ENCODE measurements at regions not wholly inside any gene's neighbourhood (a gene's known extent, or its start where the extent isn't known, plus 50 kb on each side); places are given as distances from the start of the nearest gene placed in this dataset.
A peak's percentile ranks its signal among the peaks of the same experiment; 100 is the strongest.

DNA sequence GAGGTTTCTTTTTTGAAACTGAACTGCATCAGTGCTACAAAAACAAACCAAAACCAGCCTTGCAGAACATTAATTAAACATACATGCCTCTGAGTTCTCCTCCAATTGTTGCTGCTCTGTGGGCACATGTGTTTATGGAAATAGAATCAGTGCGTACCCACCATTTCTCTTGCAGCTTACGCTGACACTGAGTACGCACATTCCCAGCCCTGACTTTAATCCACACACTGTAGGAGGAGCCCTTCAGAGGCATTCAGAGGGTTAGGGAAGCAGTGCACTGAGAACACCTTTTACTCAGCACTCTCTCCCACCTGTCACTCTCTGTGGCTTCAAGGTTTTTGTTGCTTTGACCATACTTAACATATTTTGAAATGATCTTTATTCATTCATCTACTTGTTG, 250.5 kb upstream of the PWP1 start:
- DNase-seq (ENCODE audit: insufficient read length, low spot score): no peak

DNA sequence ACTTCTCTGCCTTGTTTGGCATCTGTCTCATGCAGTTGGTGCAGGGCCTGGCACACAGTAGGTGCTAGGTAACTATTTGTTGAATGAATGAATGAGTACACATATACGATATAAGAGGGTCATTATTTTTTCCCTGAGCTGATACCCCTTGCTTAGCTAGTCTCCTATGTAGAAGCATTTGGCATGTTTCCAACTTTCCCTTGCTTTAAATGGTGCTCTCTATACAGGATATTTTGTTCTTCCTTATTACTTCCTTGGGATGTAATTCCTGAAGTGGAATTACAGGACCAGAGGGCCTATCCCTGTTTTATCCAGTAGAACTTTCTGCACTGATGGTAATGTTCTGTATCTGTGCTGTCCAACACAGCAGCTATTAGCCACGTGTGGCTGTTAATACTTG, 250.1 kb upstream of the PWP1 start:
- no peak for DNase-seq (ENCODE audit: insufficient read length, low spot score)
- FAIRE-seq: no peak

More for the DNA sequence above, 250.5 kb upstream of the PWP1 start:
- no peak for FAIRE-seq

DNA sequence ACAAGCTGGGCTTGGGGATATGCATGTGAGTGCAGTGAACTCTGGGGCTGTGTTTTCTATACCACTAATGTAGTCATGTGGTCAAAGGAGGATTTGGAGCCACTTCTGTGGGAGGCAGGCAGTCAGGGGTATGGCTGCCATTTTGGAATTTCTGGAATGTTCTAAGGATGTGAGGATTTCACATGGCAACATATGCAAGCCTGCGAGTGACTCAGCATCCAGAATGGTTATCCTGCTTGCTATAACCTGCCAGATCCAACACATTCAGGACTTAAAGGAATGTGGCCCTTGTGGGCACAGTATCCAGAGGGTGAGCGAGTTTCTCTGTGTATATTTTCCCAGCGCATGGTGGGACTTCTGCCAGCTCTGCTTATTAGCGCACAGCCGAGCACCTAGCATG, 249.2 kb upstream of the PWP1 start:
- no peak for FAIRE-seq
- peak; percentile 39 for DNase-seq (ENCODE audit: insufficient read length, low spot score)

DNA sequence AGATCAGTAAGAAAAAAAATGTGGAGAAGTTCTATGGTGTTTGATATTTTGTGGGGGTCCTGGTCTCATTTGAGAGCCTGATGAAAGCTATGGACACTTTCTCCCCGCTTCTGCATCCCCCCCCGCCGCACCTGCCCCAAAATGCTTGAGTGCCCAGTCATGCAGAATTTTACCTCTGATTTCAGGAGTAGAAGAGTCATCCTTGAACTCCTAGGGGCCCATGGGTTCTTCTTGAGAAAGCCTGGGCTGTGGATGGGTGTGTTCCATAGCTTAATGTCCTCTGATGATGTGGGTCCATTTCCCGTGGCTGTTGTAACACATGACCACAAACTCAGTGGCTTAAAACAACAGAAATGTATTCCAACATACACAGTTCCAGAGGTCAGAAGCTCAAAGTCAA, 248.8 kb upstream of the PWP1 start:
- FAIRE-seq (no peak), DNase-seq (ENCODE audit: insufficient read length, low spot score) (no peak)

DNA sequence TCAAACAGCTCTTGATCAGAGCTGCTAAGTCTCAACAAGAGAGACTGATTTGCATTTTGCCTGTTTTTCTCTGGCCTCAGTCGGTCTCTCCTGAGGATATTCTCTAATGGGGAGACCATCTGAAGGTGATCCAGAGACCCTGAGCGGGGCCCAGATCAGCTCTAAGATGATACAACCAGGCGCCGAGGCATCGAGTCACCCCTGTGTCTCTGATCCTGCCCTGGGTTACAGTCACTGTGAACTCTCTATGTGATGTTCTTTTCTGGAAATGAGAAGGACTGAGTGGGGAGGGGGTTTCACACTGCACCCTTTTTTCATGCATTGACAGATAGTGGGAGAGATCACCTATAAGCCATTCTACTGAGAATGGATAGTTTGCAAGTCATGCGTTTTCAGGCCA, 247.6 kb upstream of the PWP1 start:
- FAIRE-seq: no peak

DNA sequence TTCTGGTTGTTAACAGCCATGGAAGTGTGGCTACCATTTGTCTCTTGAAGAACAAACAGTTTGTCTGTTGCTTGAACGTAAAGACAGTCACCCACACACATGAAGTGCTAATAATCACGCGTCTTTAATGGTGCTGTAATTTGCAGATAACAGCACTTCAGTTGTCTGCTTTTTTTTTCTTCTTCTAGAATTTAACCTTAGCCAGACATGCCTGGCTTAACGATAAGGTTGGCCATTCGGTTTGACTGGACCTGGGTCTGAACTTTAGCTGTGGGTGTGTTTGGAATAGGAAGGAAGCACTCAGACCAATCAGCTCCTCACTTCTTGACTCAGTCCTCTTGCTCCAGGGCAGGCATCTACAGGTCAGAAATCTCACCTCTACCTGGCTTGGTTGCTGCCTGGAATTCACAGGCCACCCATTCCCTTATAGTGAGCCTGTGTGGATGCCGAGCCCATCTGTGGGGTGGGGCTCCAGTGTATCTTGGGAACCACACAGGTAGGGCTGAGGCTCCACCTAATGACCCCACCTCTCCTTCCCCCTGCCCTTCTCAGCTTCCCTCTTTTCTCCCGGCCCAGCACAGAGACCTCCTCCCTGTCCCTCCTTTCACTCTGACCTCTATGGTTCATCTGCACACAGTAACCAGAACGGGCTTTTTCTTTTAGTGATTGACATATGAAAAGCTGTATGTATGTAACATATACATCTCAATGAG, 246.4 kb upstream of the PWP1 start:
- FAIRE-seq (no peak), DNase-seq (ENCODE audit: insufficient read length, low spot score) (no peak)

More for the DNA sequence above, 247.6 kb upstream of the PWP1 start:
- no peak for DNase-seq (ENCODE audit: insufficient read length, low spot score)

DNA sequence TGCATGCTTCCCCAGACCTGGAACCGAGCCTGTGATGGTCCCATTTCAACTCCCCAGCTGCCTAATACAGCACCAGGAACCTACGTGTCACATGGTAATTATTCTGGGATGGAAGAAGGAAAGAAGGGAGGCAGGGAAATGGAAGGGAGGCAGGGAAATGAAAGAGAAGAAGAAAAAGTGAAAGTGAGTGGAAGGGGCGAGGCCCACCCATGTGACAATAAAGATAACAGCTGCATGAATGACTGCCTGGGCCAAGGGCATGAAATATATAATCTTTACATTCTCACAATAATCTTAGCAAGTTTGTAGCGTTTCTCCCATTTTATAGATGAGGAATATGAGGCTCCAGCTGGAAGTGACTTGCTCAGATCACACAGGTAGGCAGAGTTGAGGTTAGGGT, 245.0 kb upstream of the PWP1 start:
- DNase-seq (ENCODE audit: insufficient read length, low spot score) (no peak), FAIRE-seq (no peak)

DNA sequence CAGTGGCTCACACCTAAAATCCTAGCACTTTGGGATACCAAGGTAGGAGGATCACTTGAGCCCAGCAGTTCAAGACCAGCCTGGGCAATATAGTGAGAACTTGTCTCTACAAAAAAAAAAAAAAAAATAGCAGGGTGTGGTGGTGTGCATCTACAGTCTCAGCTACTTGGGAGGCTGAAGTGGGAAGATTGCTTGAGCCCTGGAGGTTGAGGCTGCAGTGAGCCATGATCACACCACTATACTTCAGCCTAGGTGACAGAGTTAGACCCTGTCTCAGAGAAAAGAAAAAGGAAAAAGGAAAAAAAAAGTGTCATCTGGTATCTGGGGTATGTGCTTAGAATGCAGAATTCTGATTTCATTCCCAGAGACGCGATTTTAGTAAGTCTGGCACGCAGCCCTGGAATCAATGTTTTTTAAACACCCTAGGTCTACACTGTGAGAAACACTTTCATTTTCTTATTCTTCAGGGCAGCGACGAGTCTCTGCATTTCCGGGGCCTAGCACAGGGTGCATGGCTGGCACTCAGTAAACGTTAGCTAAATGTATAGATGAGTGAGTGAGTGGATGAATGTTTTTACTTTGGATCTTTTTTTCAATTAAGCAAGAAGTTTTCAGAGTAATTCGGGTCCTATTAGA, 243.8 kb upstream of the PWP1 start:
- FAIRE-seq (no peak), DNase-seq (ENCODE audit: insufficient read length, low spot score) (no peak)

DNA sequence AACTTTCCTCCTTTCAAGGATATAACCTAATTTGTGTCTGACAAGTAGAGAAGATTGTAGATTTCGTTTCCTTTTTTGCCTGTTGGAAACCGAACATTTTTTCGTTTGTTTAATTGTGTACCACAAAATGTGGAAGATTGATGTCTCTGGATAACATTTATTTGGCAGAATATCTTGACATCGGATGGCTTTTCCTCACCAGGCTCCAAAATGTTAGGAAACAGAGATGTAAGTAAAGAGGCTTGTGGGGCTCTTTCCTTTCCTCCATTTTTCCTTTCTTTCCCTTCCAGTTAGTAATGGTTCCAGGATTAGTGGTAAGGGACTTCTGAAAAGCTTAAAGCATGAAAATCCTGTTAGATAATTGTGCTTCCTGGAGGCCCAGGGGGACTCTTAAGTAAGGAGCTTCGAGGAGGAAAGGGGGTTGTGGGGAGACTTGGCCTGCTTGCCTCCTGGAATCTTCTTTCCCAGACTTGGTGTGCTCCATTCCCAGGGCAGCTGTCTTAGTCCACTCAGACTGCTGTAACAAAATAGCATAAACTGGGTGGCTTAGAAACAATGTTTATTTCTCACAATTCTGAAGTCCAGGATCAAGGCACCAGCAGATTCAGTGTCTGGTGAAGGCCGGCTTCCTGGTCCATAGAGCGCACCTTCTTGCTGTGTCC, 243.1 kb upstream of the PWP1 start:
- no peak for FAIRE-seq
- DNase-seq (ENCODE audit: insufficient read length, low spot score): no peak

DNA sequence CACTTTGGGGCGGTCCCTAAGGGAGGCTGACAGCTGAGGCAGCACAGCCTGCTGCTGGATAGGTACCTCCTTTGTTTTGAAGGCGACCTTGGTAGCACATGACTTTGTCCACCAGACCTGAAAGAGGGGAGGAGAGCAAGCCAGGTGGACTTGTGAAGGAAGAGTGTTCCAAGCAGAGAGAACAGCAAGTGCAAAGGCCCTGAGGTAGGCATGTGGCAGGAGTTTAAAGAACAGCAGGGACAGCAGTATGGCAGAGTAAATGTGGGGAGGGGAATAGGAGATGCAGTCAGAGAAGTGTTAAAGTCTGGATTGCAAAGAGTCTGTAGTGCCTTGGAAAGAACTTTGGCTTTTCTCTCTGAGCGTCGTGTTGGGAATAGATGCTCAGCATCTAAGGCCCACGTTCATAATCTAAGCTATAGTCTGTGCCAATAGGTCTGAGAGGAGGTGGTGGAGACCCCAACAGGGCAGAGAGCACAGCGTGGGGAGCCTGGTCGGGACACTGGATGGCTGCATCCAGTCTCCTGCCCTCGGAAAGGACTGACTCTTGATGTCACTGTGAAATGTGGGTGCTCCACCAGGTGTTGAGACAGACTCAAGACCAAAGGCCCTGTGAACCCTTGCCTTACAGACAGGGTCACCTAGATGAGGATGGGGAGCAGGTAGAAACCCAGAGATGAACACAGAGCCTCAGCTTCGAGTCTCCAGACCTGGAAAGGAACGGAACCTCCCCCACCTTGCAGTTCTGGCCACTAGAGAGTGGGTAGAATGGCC, 242.1 kb upstream of the PWP1 start:
- DNase-seq (ENCODE audit: insufficient read length, low spot score) (no peak), FAIRE-seq (no peak)

DNA sequence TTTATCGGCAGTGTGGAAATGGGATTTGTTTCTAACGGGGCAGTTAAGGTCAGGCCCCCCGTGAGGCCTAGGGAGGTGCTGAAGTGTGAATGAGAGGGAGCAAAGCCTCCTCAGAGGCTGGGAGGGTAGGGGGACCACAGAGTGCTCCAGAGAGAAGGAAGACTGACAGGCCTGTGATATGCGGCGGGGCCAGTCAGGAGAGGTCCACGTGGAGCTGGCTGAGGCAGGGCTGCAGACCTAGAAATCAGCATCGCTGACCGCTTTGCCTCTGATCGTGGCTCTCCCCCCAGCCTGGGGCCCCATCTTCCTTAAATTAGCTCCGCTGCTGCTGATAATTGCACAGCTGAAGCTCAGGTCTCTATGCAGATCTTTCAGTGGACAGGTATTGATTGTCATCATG, 240.8 kb upstream of the PWP1 start:
- DNase-seq (ENCODE audit: insufficient read length, low spot score) (no peak), FAIRE-seq (no peak)

DNA sequence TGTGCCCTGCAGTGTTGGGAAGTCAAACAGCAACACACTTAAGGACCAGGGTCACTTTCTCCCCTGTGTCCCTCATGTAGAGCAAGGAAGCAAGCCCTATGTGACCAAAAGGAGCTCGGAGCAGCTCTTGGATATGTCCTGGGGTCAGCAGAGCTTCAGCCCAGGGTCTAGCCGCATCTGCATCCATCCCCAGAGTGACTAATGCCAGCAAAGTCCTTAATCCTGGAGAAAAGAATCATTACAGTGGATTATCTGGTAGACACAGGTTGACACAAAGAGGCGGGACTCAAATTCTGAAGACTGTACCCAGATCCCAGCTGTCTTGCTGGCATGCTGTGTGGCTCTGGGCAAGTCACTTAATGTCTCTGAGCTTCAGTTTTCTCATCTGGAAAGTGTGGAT, 239.1 kb upstream of the PWP1 start:
- FAIRE-seq (no peak), DNase-seq (ENCODE audit: insufficient read length, low spot score) (no peak)

DNA sequence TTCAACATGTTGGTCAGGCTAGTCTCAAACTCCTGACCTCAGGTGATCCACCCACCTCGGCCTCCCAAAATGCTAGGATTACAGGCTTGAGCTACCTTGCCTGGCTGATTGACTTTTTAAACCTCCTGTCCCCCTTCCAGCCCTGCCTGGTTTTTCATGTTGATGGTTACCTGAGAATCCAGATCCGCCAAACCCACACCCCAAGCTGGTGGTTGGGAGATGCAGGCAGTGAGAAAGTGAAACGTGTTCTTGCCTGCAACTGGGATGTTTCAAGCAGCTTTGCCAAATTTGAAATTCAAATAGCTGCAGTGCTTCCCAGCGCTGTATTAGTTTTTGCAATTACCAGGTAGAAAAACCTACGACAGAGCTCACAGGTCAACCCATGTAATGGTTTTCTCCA, 238.3 kb upstream of the PWP1 start:
- no peak for FAIRE-seq
- DNase-seq (ENCODE audit: insufficient read length, low spot score): no peak

DNA sequence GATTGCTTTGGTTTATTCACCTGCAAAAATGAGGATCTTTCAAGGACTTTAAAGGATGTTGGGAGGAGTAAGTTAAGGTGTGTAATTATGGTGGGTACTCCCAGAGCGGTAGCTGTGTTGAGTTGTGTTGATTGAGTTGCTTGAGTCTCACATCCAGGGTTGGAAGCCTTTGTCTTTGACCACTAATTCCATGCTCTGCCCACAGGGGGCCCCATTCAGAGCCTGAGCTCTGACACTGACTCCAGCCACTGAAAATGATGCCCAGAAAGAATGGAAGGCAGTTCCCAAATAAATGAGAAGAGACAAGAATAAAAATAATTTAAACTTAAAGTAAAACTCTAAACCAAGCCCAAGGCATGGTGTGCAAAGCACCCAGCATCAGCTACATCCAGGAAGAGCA, 237.4 kb upstream of the PWP1 start:
- peak; percentile 9 for DNase-seq (ENCODE audit: insufficient read length, low spot score)
- no peak for FAIRE-seq

DNA sequence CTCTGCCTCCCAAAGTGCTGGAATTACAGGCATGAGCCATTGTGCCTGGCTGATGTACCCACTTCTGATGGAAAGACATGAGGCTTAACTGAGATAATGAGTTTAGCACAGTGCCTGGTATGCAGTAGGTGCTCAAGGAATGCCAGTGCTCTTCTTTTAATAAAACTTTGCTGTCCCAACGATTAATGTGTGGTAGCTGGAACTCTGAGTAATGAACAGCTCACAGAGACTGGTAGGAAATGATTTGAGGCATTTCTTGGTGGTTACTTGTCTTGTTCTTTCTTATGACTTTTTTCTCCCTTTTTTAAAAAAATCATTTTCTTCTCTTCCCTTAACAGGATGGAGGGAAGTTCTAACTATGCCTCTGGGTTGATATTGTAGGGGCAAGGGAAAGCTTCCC, 235.7 kb upstream of the PWP1 start:
- DNase-seq (ENCODE audit: insufficient read length, low spot score): no peak
- no peak for FAIRE-seq

DNA sequence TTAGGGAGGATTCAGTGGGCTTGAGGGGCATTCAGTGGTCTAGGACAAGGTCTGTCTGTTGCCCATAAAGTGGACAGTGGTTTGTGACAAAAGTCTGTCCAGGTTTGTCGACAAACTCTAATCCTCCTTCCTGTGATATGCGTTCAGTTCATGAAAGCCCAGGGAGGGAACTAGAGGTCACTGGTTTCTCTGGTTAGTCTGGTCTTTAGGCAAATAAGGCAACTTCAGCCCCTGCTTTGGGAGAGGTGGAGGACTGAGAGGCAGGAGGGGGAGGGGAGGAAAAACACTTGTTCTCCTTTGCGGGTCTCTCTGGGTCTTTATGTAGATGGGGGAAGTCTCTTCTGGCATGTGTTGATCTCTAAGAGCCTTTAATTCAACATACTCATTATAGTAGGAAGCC, 235.1 kb upstream of the PWP1 start:
- FAIRE-seq (no peak), DNase-seq (ENCODE audit: insufficient read length, low spot score) (no peak)

DNA sequence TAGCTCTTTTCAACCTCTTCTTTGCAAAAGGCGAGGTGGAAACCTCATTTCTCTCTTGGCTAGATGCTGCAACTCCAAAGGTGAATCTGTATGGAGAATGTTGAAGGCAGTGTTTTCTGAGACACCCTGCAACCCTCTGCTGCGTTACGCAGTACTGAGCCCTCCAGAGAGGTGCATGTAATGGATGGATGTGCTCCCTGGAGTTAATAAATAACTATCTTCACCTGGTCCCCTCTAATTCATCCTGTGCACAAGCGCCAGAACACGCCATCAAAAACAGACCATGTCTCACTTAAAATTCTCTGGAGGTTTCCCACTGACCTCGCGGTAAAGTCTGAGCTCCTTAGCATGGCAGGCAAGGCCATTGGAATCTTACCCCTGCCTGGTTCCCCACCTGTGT, 234.4 kb upstream of the PWP1 start:
- DNase-seq (ENCODE audit: insufficient read length, low spot score) (no peak), FAIRE-seq (no peak)

DNA sequence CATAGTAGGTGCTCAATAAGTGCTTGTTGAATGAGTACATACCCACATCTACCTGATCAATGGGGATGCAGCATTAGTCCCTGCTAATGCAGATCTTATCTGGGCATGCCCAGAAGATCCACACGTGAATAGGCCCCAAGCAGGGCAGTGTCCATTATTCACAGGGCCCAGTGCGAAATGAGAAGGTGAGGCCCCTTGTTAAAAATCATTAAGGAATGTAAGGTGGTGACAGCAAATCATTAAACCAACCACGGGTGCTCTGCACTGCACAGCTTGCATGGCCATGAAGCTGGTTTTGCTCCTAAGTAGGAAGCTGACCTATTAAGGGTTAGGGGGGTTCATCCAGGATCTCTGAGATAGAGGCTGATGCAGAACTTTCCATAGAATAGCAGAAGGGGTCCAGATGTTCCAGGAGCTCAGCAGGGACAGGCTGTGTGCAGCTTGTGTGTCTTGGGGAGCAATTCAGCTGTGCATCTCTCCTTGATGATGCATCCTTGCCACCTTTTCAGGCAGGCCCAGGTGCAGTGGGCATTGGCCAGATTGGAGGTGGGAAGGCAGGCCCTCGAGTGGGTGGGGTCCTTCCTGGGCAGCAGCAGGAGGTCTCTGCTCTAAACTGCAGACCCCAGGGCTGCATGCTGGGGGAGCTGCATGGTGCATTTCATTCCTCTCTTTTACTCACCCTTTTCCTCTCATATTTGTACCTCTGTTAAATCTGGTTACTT, 231.3 kb upstream of the PWP1 start:
- FAIRE-seq: no peak
- DNase-seq (ENCODE audit: insufficient read length, low spot score): no peak

DNA sequence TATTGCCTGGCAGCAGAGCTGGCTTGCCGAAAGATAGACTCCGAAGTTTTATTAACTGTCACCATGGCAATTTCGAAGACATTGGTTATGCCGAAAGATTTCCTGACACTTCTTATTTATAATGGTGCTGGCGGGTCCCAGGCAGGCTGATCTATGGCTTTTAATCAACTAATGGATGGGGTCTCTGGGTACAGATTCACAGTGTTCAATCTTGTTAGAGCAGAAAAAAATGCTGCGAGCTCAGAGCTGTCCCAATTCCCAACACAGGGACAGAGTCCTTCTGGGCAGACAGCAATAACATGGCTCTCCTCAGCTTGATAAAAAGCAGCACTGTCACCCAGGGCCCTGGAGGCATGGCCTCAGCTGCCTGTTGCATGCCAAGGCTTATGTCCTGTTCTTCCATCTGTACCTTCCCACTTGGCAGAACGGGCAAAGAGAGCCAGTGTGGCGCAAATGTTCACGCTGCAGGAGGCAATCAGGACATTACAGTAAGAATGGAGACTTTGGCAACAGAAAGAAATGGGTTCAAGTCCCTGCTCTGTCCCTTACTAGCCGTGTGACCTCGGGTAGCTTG, 228.2 kb upstream of the PWP1 start:
- FAIRE-seq: no peak
- no peak for DNase-seq (ENCODE audit: insufficient read length, low spot score)

DNA sequence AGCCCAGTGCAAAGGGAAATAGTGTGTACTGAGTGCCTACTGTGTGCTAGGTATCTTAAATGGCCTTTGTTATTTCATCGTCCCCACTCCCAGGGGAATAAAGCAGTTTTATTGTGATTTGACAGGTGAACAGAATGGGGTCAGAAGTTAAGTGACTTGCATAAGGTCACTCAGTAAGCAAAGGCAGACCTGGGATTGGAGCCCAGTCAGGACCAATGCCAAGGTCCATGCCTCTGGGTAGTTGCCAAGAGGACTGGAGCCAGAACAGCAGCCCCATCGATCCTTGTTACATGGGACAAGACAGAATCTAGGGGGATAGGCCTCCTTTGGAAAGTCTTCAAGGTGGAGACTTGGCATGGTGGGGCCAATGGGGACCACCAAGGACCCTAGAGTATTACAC, 227.4 kb upstream of the PWP1 start:
- DNase-seq (ENCODE audit: insufficient read length, low spot score): no peak
- no peak for FAIRE-seq

DNA sequence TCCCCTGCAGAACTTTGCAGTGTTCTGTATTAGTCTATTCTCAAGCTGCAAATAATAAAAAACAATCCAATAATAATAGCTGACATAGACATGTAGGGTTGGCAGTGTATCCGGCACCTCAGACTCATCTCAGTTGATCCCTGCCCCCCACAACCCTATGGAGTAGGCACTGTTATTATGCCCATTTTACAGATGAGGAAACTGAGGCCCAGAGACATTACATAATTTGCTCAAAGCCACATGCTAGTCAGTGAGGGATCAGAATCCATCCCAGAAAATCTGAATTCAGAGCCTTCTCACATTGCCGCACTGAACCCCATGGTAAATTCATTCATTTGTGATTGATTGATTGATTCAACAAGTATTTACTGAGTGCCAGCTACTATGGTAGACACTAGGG, 226.6 kb upstream of the PWP1 start:
- FAIRE-seq: no peak
- DNase-seq (ENCODE audit: insufficient read length, low spot score): no peak

Measured in HTR-8/SVneo (cell line).